Right lobe of liver (tissue), 6 donors: ENCODE measurements at regions not wholly inside any gene's neighbourhood (a gene's known extent, or its start where the extent isn't known, plus 50 kb on each side); places are given as distances from the start of the nearest gene placed in this dataset.
A peak's percentile ranks its signal among the peaks of the same experiment; 100 is the strongest.

Experiments
- ATAC-seq, 4 donors: fragments of 200-7000 bp; cut with Tn5 transposase; one replicate each; pipeline ENCODE4 v1.9.1; 2020; ENCODE audit warnings: mild to moderate bottlenecking in 4 of 4, moderate library complexity in 4 of 4
- DNase-seq, 3 donors: peaks; one replicate each; pipeline ENCODE4 v3.0.0-alpha.2; 2020
- H3K27ac ChIP-seq, 3 donors: fragments of 200-600 bp; one replicate each; pipeline ENCODE4 v1.8.0; 2022
- H3K27me3 ChIP-seq, 2 donors: fragments of 200-600 bp; one replicate each; pipeline ENCODE4 v1.8.0; 2022
- H3K36me3 ChIP-seq, 4 donors: fragments of 200-600 bp; sonication (generic) in 1 of 4; one replicate each; pipeline versions ENCODE4 v1.5.1 to v1.8.0; 2017 to 2022; ENCODE audit warnings: control low read depth in 1 of 4
- H3K4me1 ChIP-seq, 4 donors: fragments of 200-600 bp; sonication (generic) in 1 of 4; one replicate each; pipeline versions ENCODE4 v1.5.1 to v1.8.0; 2017 to 2022; ENCODE audit warnings: control low read depth in 1 of 4
- H3K4me3 ChIP-seq, 3 donors: fragments of 200-600 bp; one replicate each; pipeline ENCODE4 v1.8.0; 2022
- H3K9me3 ChIP-seq, 4 donors: fragments of 200-600 bp; sonication (generic) in 1 of 4; one replicate each; pipeline versions ENCODE4 v1.5.1 to v1.8.0; 2017 to 2022; ENCODE audit warnings: control low read depth in 1 of 4
- CTCF ChIP-seq, 4 donors: fragments of 200-600 bp in 3 of 4; fragments of 450-650 bp in 1 of 4; IDR thresholded peaks; one replicate each; pipeline versions ENCODE4 v1.5.1 to v1.8.0; 2016 to 2022; ENCODE audit warnings: antibody characterized with exemption in 4 of 4, mild to moderate bottlenecking in 2 of 4
- POLR2A ChIP-seq: fragments of 450-650 bp; IDR thresholded peaks from one replicate; pipeline ENCODE4 v1.6.1; 2017; ENCODE audit warnings: antibody characterized with exemption, mild to moderate bottlenecking
- WGBS: methylation state at CpG from one replicate; pipeline ENCODE4 v1.1.6; 2018; ENCODE audit warnings: low coverage, low lambda C conversion rate; ENCODE audit not compliant: insufficient coverage; ENCODE audit errors: missing lambda C conversion rate; 5-methylcytosine and 5-hydroxymethylcytosine counted together
- intact Hi-C, 2 donors: fragments of 100-400 bp; cut with DNase I; formaldehyde crosslinking; loops; one replicate each; pipeline versions ENCODE4 v1.11.2 to v1.14.1; 2022
- donor health status: DM: no; HTN: yes; CAD: no.
- donor health status: DM: no; HTN: no; CAD: no.
- donor health status: DM: no; HTN: no; CAD: no.
- donor health status: DM: no; HTN: yes; CAD: no.
- donor health status: DM: no; HTN: yes; CAD: no.

DNA sequence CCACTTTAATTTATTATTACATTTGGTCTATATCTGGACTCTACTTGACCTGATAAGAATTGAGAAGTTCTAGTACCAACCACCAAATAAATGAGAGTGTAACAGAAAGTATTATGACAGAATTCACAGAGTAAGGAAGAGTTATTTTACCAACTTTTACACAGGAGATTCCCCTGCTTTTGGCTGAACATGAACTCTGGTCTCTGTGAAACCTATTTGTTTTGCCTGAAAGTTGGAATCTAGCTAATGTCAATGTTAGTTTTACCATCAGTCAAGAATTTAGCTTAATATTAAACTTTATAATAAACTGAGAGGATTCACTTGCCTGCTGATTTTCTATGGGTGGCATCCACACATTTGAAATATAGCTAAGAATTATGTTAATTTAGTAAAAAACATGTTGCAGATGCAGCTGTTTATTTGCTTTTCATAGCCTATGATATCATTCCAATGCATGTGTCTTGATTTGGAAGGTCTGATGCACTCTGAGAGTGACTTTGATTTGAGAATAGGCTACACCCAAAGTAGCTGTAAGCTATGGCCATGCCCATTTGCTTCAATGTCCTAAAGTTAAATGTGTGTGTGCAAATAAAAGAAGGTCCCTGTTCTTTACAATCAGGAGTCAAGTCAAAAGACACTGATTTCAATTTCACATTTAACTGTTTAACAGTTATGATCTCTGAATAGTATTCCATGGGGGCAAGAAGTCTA, 150.9 kb upstream of the RASGEF1B start:
- ATAC-seq (peak; percentile 70 to 81 (median 76)), DNase-seq (no peak)
- intact Hi-C loops = no loop called here
- TF ChIP-seq CTCF (IDR thresholded peaks at IDR 0.05) (no peak), POLR2A (peak; percentile 59)
- Histone ChIP-seq H3K27me3 (no peaks in the 10 kb centered on the region), H3K4me3 (peak overlapping the region in 1 of 3 donors; percentile 12), H3K27ac (peak overlapping the region; percentile 45 to 94 (median 94)), H3K4me1 (peaks cover 0 to 66% (median 24%) of the 10 kb centered on the region in 4 donors), H3K9me3 (no peaks in the 10 kb centered on the region), H3K36me3 (no peaks in the 10 kb centered on the region)

GRCh38 chr4:81622028-81622427, 150.3 kb upstream of the RASGEF1B start:
- WGBS = 15% methylated on average over 3 of the region's 3 CpGs
- no peaks in the 10 kb centered on the region for H3K36me3 ChIP-seq
- peaks cover 0 to 60% (median 21%) of the 10 kb centered on the region in 4 donors for H3K4me1 ChIP-seq
- intact Hi-C loops = no loop called here
- peak overlapping the region; percentile 45 to 94 (median 94) for H3K27ac ChIP-seq
- H3K4me3 ChIP-seq = peak overlapping the region in 1 of 3 donors; percentile 12
- no peaks in the 10 kb centered on the region for H3K9me3 ChIP-seq
- ATAC-seq = peak; percentile 57 to 63 (median 59)
- no peak for DNase-seq
- TF ChIP-seq CTCF (IDR thresholded peaks at IDR 0.05) = no peak
- H3K27me3 ChIP-seq = no peaks in the 10 kb centered on the region

GRCh38 chr4:81621490-81621889, 149.8 kb upstream of the RASGEF1B start:
- ATAC-seq (peak in 3 of 4 donors; percentile 4 to 10 (median 4)), DNase-seq (no peak)
- no peak overlapping the region for H3K4me3 ChIP-seq
- WGBS = 33% methylated on average over 2 of the region's 2 CpGs
- H3K9me3 ChIP-seq = no peaks in the 10 kb centered on the region
- no peaks in the 10 kb centered on the region for H3K36me3 ChIP-seq
- peaks cover 0 to 59% (median 20%) of the 10 kb centered on the region in 4 donors for H3K4me1 ChIP-seq
- H3K27ac ChIP-seq = peak overlapping the region; percentile 45 to 94 (median 94)
- TF ChIP-seq POLR2A (no peak), CTCF (IDR thresholded peaks at IDR 0.05) (no peak)
- intact Hi-C loops = no loop called here
- H3K27me3 ChIP-seq = no peaks in the 10 kb centered on the region

GRCh38 chr4:81620442-81620841, 148.7 kb upstream of the RASGEF1B start:
- DNase-seq = no peak
- H3K27ac ChIP-seq = peak overlapping the region in 1 of 3 donors; percentile 94
- intact Hi-C loops = no loop called here
- no peaks in the 10 kb centered on the region for H3K27me3 ChIP-seq
- H3K9me3 ChIP-seq = no peaks in the 10 kb centered on the region
- no peaks in the 10 kb centered on the region for H3K36me3 ChIP-seq
- ATAC-seq = peak in 1 of 4 donors; percentile 25
- no peak overlapping the region for H3K4me3 ChIP-seq
- H3K4me1 ChIP-seq = peaks cover 0 to 49% (median 15%) of the 10 kb centered on the region in 4 donors
- WGBS = 33% methylated on average over 1 of the region's 1 CpG
- TF ChIP-seq CTCF (IDR thresholded peaks at IDR 0.05) = no peak
